Transverse colon (tissue), 3 donors: ENCODE measurements at regions not wholly inside any gene's neighbourhood (a gene's known extent, or its start where the extent isn't known, plus 50 kb on each side); places are given as distances from the start of the nearest gene placed in this dataset.

ENCODE experiments used
- CTCF ChIP-seq, 5 experiments: fragments of 200-600 bp in 3 of 5; fragments of 450-650 bp in 2 of 5; sonication (generic) in 3 of 5; IDR thresholded peaks; 1 replicate in 2 of 5; 2 replicates in 3 of 5; pipeline ENCODE4 v1.5.1; 2016 to 2017; ENCODE audit warnings: antibody characterized with exemption in 5 of 5, inconsistent platforms in 3 of 5, mild to moderate bottlenecking in 2 of 5, moderate library complexity in 1 of 5
- EP300 ChIP-seq: sonication (generic); formaldehyde crosslinking; IDR thresholded peaks from one replicate; pipeline ENCODE4 v1.6.1; 2017; ENCODE audit warnings: antibody characterized with exemption, low read depth
- POLR2A ChIP-seq: fragments of 450-650 bp; IDR thresholded peaks from one replicate; pipeline ENCODE4 v1.6.1; 2016; ENCODE audit warnings: antibody characterized with exemption, mild to moderate bottlenecking, moderate library complexity

- TF ChIP-seq POLR2A, result no peak
- no peak for TF ChIP-seq CTCF (IDR thresholded peaks at IDR 0.05)
- TF ChIP-seq EP300, result no peak
These were observed 94.1 kb upstream of the SIAH1 start for GRCh38 chr16:48479329-48479728.
